Liver (tissue), 8 donors: ENCODE measurements at regions not wholly inside any gene's neighbourhood (a gene's known extent, or its start where the extent isn't known, plus 50 kb on each side); places are given as distances from the start of the nearest gene placed in this dataset.

ENCODE experiments used
- DNase-seq: peaks from one replicate; pipeline ENCODE4 v3.0.0-alpha.2; 2017; ENCODE audit warnings: low spot score
- H3K27ac ChIP-seq, 2 donors: one replicate each; pipeline ENCODE4 v1.7.0; 2013; ENCODE audit warnings: inconsistent platforms in 2 of 2, low read length in 2 of 2, control low read depth in 1 of 2, low read depth in 1 of 2, mild to moderate bottlenecking in 1 of 2
- H3K27me3 ChIP-seq, 4 donors: one replicate each; pipeline versions ENCODE4 v1.6.1 to v1.7.0; 2013; ENCODE audit warnings: low read length in 3 of 4, inconsistent platforms in 1 of 4, mild to moderate bottlenecking in 1 of 4, moderate library complexity in 1 of 4; ENCODE audit not compliant: control insufficient read depth in 4 of 4, insufficient read depth in 4 of 4
- H3K36me3 ChIP-seq, 4 donors: one replicate each; pipeline versions ENCODE4 v1.6.1 to v1.7.0; 2013; ENCODE audit warnings: low read length in 3 of 4, mild to moderate bottlenecking in 3 of 4, low read depth in 1 of 4, moderate library complexity in 1 of 4; ENCODE audit not compliant: control insufficient read depth in 4 of 4, insufficient read depth in 3 of 4
- H3K4me1 ChIP-seq, 4 donors: one replicate each; pipeline versions ENCODE4 v1.6.1 to v1.7.0; 2013; ENCODE audit warnings: low read length in 3 of 4, mild to moderate bottlenecking in 3 of 4, moderate library complexity in 1 of 4; ENCODE audit not compliant: control insufficient read depth in 4 of 4, insufficient read depth in 4 of 4
- H3K4me3 ChIP-seq, 3 donors: one replicate each; pipeline versions ENCODE4 v1.6.1 to v1.7.0; 2013; ENCODE audit warnings: low read length in 3 of 3, control low read depth in 1 of 3, low read depth in 1 of 3, mild to moderate bottlenecking in 1 of 3
- H3K9ac ChIP-seq, 2 donors: one replicate each; pipeline ENCODE4 v1.7.0; 2013; ENCODE audit warnings: low read length in 2 of 2, mild to moderate bottlenecking in 2 of 2, moderate library complexity in 2 of 2, control low read depth in 1 of 2, low read depth in 1 of 2
- H3K9me3 ChIP-seq, 4 donors: one replicate each; pipeline versions ENCODE4 v1.6.1 to v1.7.0; 2013; ENCODE audit warnings: low read length in 3 of 4; ENCODE audit not compliant: control insufficient read depth in 4 of 4
- ATF3 ChIP-seq: IDR thresholded peaks from 2 replicates; pipeline ENCODE4 v1.6.1; 2016; ENCODE audit warnings: antibody characterized with exemption
- CTCF ChIP-seq: fragments of 150-350 bp; IDR thresholded peaks from 2 replicates; pipeline ENCODE4 v1.5.1; 2017; ENCODE audit warnings: improper control_type of control experiment, low read depth, low read length; ENCODE audit not compliant: missing input control
- EGR1 ChIP-seq, 2 donors: IDR thresholded peaks; 2 replicates each; pipeline ENCODE4 v1.6.1; 2016 to 2018; ENCODE audit warnings: antibody characterized with exemption in 2 of 2, low read depth in 2 of 2
- FOXA1 ChIP-seq: IDR thresholded peaks from 2 replicates; pipeline ENCODE4 v1.6.1; 2016; ENCODE audit warnings: antibody characterized with exemption
- FOXA2 ChIP-seq: IDR thresholded peaks from 2 replicates; pipeline ENCODE4 v1.6.1; 2016; ENCODE audit warnings: antibody characterized with exemption
- GABPA ChIP-seq, 2 donors: IDR thresholded peaks in 1 of 2; conservative IDR thresholded peaks in 1 of 2; 2 replicates each; pipeline ENCODE4 v1.6.1; 2016; ENCODE audit warnings: antibody characterized with exemption in 2 of 2, mild to moderate bottlenecking in 1 of 2, moderate library complexity in 1 of 2
- HNF4A ChIP-seq, 2 donors: conservative IDR thresholded peaks; 2 replicates each; pipeline ENCODE4 v1.6.1; 2016; ENCODE audit warnings: antibody characterized with exemption in 2 of 2, mild to moderate bottlenecking in 2 of 2
- HNF4G ChIP-seq: IDR thresholded peaks from 2 replicates; pipeline ENCODE4 v1.6.1; 2016; ENCODE audit warnings: antibody characterized with exemption
- JUND ChIP-seq, 2 donors: IDR thresholded peaks; 2 replicates each; pipeline ENCODE4 v1.6.1; 2016; ENCODE audit warnings: antibody characterized with exemption in 2 of 2
- MAX ChIP-seq: IDR thresholded peaks from 2 replicates; pipeline ENCODE4 v1.6.1; 2016; ENCODE audit warnings: antibody characterized with exemption
- NR2F2 ChIP-seq: IDR thresholded peaks from 2 replicates; pipeline ENCODE4 v1.6.1; 2016; ENCODE audit warnings: antibody characterized with exemption
- RAD21 ChIP-seq, 2 donors: IDR thresholded peaks; 2 replicates each; pipeline ENCODE4 v1.6.1; 2016; ENCODE audit warnings: antibody characterized with exemption in 2 of 2, mild to moderate bottlenecking in 2 of 2
- REST ChIP-seq: IDR thresholded peaks from 2 replicates; pipeline ENCODE4 v1.6.1; 2016; ENCODE audit warnings: antibody characterized with exemption, mild to moderate bottlenecking
- RXRA ChIP-seq, 2 donors: IDR thresholded peaks; 2 replicates each; pipeline ENCODE4 v1.6.1; 2017 to 2018; ENCODE audit warnings: antibody characterized with exemption in 2 of 2, mild to moderate bottlenecking in 1 of 2
- SP1 ChIP-seq: IDR thresholded peaks from 2 replicates; pipeline ENCODE4 v1.6.1; 2018; ENCODE audit warnings: antibody characterized with exemption, mild to moderate bottlenecking
- TAF1 ChIP-seq: conservative IDR thresholded peaks from 2 replicates; pipeline ENCODE4 v1.6.1; 2016; ENCODE audit warnings: antibody characterized with exemption, mild to moderate bottlenecking
- YY1 ChIP-seq: IDR thresholded peaks from 2 replicates; pipeline ENCODE4 v1.6.1; 2016; ENCODE audit warnings: antibody characterized with exemption, mild to moderate bottlenecking
- ZBTB33 ChIP-seq: IDR thresholded peaks from 2 replicates; pipeline ENCODE4 v1.6.1; 2016; ENCODE audit warnings: antibody characterized with exemption
- whole genome bisulfite sequencing: extraction: QIAGEN DNeasy Blood & Tissue Kit; methylation state at CpG from one replicate; pipeline ENCODE4 v1.1.7; 2013; 5-methylcytosine and 5-hydroxymethylcytosine counted together
- donor health status: healthy.
- donor health status: healthy.
- donor health status: healthy.
- donor health status: healthy.
- donor health status: healthy.

GRCh38 chr5:4881366-4882002, 258.6 kb upstream of the ADAMTS16 start:
- Histone ChIP-seq H3K9ac (no peak overlapping the region), H3K4me1 (no peaks in the 10 kb centered on the region), H3K4me3 (no peak overlapping the region), H3K9me3 (no peaks in the 10 kb centered on the region), H3K36me3 (no peaks in the 10 kb centered on the region), H3K27me3 (no peaks in the 10 kb centered on the region), H3K27ac (no peak overlapping the region)
- no peak for DNase-seq
- TF ChIP-seq TAF1 (no peak), FOXA2 (no peak), CTCF (no peak), YY1 (no peak), EGR1 (IDR thresholded peaks at IDR 0.05; ENCODE audit: low read depth in 2 of 2) (no peak), RXRA (IDR thresholded peaks at IDR 0.05) (no peak), ATF3 (no peak), RAD21 (IDR thresholded peaks at IDR 0.05) (no peak), JUND (IDR thresholded peaks at IDR 0.05) (no peak), NR2F2 (no peak), MAX (no peak), FOXA1 (no peak), ZBTB33 (no peak), GABPA (IDR thresholded peaks at IDR 0.05 in 1 of 2, conservative IDR thresholded peaks at IDR 0.05 in 1 of 2) (no peak), REST (no peak), HNF4A (conservative IDR thresholded peaks at IDR 0.05) (no peak), HNF4G (no peak), SP1 (no peak)
- WGBS, result 89% methylated on average over 8 of the region's 8 CpGs
